H9 (cell line): ENCODE measurements at regions not wholly inside any gene's neighbourhood (a gene's known extent, or its start where the extent isn't known, plus 50 kb on each side); places are given as distances from the start of the nearest gene placed in this dataset.

ENCODE experiments used
- DNase-seq: peaks from one replicate; pipeline ENCODE4 v3.0.0-alpha.2; 2017
- H2AFZ ChIP-seq: one replicate; pipeline ENCODE4 v1.6.1; 2013; ENCODE audit warnings: mild to moderate bottlenecking, low read length, control low read depth, moderate library complexity
- H2AK5ac ChIP-seq: 2 replicates; pipeline ENCODE4 v1.6.1; 2013; ENCODE audit warnings: low read length, control low read depth, mixed read lengths; ENCODE audit not compliant: insufficient read length
- H2BK120ac ChIP-seq: one replicate; pipeline ENCODE4 v1.6.1; 2013; ENCODE audit warnings: low read depth, mild to moderate bottlenecking, low read length, control low read depth, inconsistent platforms; ENCODE audit not compliant: poor library complexity, severe bottlenecking
- H2BK12ac ChIP-seq: 2 replicates; pipeline ENCODE4 v1.6.1; 2013; ENCODE audit warnings: low read length, control low read depth, mixed read lengths, low read depth; ENCODE audit not compliant: insufficient read length
- H2BK15ac ChIP-seq: 2 replicates; pipeline ENCODE4 v1.6.1; 2013; ENCODE audit warnings: low read depth, low read length, control low read depth
- H2BK20ac ChIP-seq: one replicate; pipeline ENCODE4 v1.6.1; 2013; ENCODE audit warnings: low read depth, mild to moderate bottlenecking, low read length, control low read depth, inconsistent platforms; ENCODE audit not compliant: poor library complexity, severe bottlenecking
- H2BK5ac ChIP-seq: 2 replicates; pipeline ENCODE4 v1.6.1; 2013; ENCODE audit warnings: low read length, control low read depth, mixed read lengths; ENCODE audit not compliant: insufficient read length
- H3K14ac ChIP-seq: 2 replicates; pipeline ENCODE4 v1.6.1; 2013; ENCODE audit warnings: low read length, control low read depth; ENCODE audit not compliant: insufficient read depth
- H3K18ac ChIP-seq: 2 replicates; pipeline ENCODE4 v1.6.1; 2013; ENCODE audit warnings: low read depth, mild to moderate bottlenecking, mixed read lengths, low read length, control low read depth; ENCODE audit not compliant: insufficient read length
- H3K23ac ChIP-seq: 2 replicates; pipeline ENCODE4 v1.6.1; 2013; ENCODE audit warnings: low read length, control low read depth, mixed read lengths, low read depth; ENCODE audit not compliant: insufficient read length
- H3K23me2 ChIP-seq: 2 replicates; pipeline ENCODE4 v1.6.1; 2013; ENCODE audit warnings: low read depth, mild to moderate bottlenecking, mixed read lengths, low read length, control low read depth; ENCODE audit not compliant: insufficient read length, poor library complexity, severe bottlenecking
- H3K27ac ChIP-seq: 2 replicates; pipeline ENCODE4 v1.5.1; 2013; ENCODE audit warnings: low read length, control low read depth, mixed read lengths, low read depth; ENCODE audit not compliant: insufficient read length
- H3K27me3 ChIP-seq: 2 replicates; pipeline ENCODE4 v1.6.1; 2013; ENCODE audit warnings: low read length, control low read depth, inconsistent platforms; ENCODE audit not compliant: insufficient read depth
- H3K4ac ChIP-seq: 2 replicates; pipeline ENCODE4 v1.6.1; 2013; ENCODE audit warnings: low read depth, mild to moderate bottlenecking, control low read depth, inconsistent platforms, low read length, moderate library complexity
- H3K4me1 ChIP-seq: 2 replicates; pipeline ENCODE4 v1.6.1; 2013; ENCODE audit warnings: low read length, control low read depth, inconsistent platforms; ENCODE audit not compliant: insufficient read depth
- H3K4me2 ChIP-seq: 2 replicates; pipeline ENCODE4 v1.6.1; 2013; ENCODE audit warnings: low read length, control low read depth, mixed read lengths; ENCODE audit not compliant: insufficient read length, insufficient read depth
- H3K56ac ChIP-seq: 2 replicates; pipeline ENCODE4 v1.6.1; 2013; ENCODE audit warnings: low read depth, mild to moderate bottlenecking, mixed read lengths, low read length, control low read depth; ENCODE audit not compliant: insufficient read length
- H3K79me1 ChIP-seq: 2 replicates; pipeline ENCODE4 v1.6.1; 2013; ENCODE audit warnings: low read depth, mild to moderate bottlenecking, moderate library complexity, low read length, control low read depth, inconsistent platforms; ENCODE audit not compliant: insufficient read depth, poor library complexity, severe bottlenecking
- H3K79me2 ChIP-seq: 2 replicates; pipeline ENCODE4 v1.6.1; 2013; ENCODE audit warnings: low read length, control low read depth, inconsistent platforms; ENCODE audit not compliant: insufficient read depth
- H3K9ac ChIP-seq: 2 replicates; pipeline ENCODE4 v1.6.1; 2013; ENCODE audit warnings: low read length, control low read depth, mixed read lengths; ENCODE audit not compliant: insufficient read length; ENCODE audit errors: extremely low read depth
- H3K9me3 ChIP-seq: one replicate; pipeline ENCODE4 v1.6.1; 2013; ENCODE audit warnings: low read depth, low read length, inconsistent platforms; ENCODE audit not compliant: control insufficient read depth
- H3T11ph ChIP-seq: one replicate; pipeline ENCODE4 v1.6.1; 2013; ENCODE audit warnings: mild to moderate bottlenecking, low read length, control low read depth, inconsistent platforms
- H4K20me1 ChIP-seq: one replicate; pipeline ENCODE4 v1.6.1; 2013; ENCODE audit not compliant: control insufficient read depth, insufficient read length, insufficient read depth
- H4K5ac ChIP-seq: 2 replicates; pipeline ENCODE4 v1.6.1; 2013; ENCODE audit warnings: low read depth, mild to moderate bottlenecking, mixed read lengths, low read length, control low read depth; ENCODE audit not compliant: insufficient read length
- H4K8ac ChIP-seq: replicated peaks from 2 replicates; pipeline ENCODE4 v1.6.1; 2013; ENCODE audit warnings: low read length, control low read depth, mixed read lengths, low read depth; ENCODE audit not compliant: insufficient read length
- H4K91ac ChIP-seq: 2 replicates; pipeline ENCODE4 v1.6.1; 2013; ENCODE audit warnings: low read depth, mild to moderate bottlenecking, moderate library complexity, mixed read lengths, low read length, control low read depth; ENCODE audit not compliant: insufficient read length
- H3K27ac Mint-ChIP-seq, 3 experiments: 2 replicates in 2 of 3; 3 replicates in 1 of 3; pipeline ENCODE4 v1.8.0; 2020 to 2021; ENCODE audit warnings: mixed read lengths in 3 of 3, mild to moderate bottlenecking in 1 of 3, moderate library complexity in 1 of 3
- H3K27me3 Mint-ChIP-seq: 2 replicates; pipeline ENCODE4 v1.8.0; 2021; ENCODE audit warnings: low read depth, mild to moderate bottlenecking, moderate library complexity, mixed read lengths
- H3K36me3 Mint-ChIP-seq, 3 experiments: 2 replicates in 2 of 3; 3 replicates in 1 of 3; pipeline ENCODE4 v1.8.0; 2020 to 2021; ENCODE audit warnings: low read depth in 3 of 3, mixed read lengths in 3 of 3; ENCODE audit not compliant: insufficient read depth in 1 of 3
- H3K4me1 Mint-ChIP-seq, 2 experiments: 2 replicates each; pipeline ENCODE4 v1.8.0; 2020; ENCODE audit warnings: mixed read lengths in 2 of 2
- H3K4me3 Mint-ChIP-seq, 2 experiments: 2 replicates in 1 of 2; 3 replicates in 1 of 2; pipeline ENCODE4 v1.8.0; 2020 to 2021; ENCODE audit warnings: mild to moderate bottlenecking in 2 of 2, mixed read lengths in 2 of 2, moderate library complexity in 1 of 2
- H3K9me3 Mint-ChIP-seq, 2 experiments: 2 replicates in 1 of 2; 3 replicates in 1 of 2; pipeline ENCODE4 v1.8.0; 2020; ENCODE audit warnings: mild to moderate bottlenecking in 2 of 2, mixed read lengths in 2 of 2, moderate library complexity in 1 of 2
- CTCF ChIP-seq: fragments of 200-600 bp; sonication (generic); conservative IDR thresholded peaks from 3 replicates; pipeline ENCODE4 v1.8.0; 2021; ENCODE audit warnings: antibody characterized with exemption, mild to moderate bottlenecking
- WGBS: extraction: QIAGEN DNeasy Blood & Tissue Kit; methylation state at CpG from one replicate; pipeline ENCODE4 v1.1.7; 2013; ENCODE audit warnings: missing lambda C conversion rate, low lambda C conversion rate, mixed read lengths; ENCODE audit not compliant: insufficient read length; ENCODE audit errors: extremely low coverage; 5-methylcytosine and 5-hydroxymethylcytosine counted together

- DNase-seq = no peak
- Mint-ChIP-seq H3K27me3 (peaks cover 57% of the 10 kb centered on the region), H3K4me3 (no peak overlapping the region), H3K9me3 (no peaks in the 10 kb centered on the region; a peak in 2 of 5 replicates), H3K27ac (no peak overlapping the region), H3K4me1 (peaks cover 27 to 31% of the 10 kb centered on the region in 2 experiments), H3K36me3 (no peaks in the 10 kb centered on the region)
- no peak overlapping the region for H3K18ac ChIP-seq
- H4K8ac ChIP-seq = no peak overlapping the region
- H3K56ac ChIP-seq = no peak overlapping the region
- no peaks in the 10 kb centered on the region for H4K20me1 ChIP-seq
- no peak overlapping the region for H2AFZ ChIP-seq
- no CpG with 5 or more reads among the region's 3 CpGs for WGBS
- H3K4ac ChIP-seq = no peak overlapping the region
- no peak overlapping the region for H3K9ac ChIP-seq
- H2BK5ac ChIP-seq = no peak overlapping the region
- H3K9me3 ChIP-seq = no peaks in the 10 kb centered on the region
- no peaks in the 10 kb centered on the region for H3K79me2 ChIP-seq
- no peaks in the 10 kb centered on the region for H3K4me1 ChIP-seq
- no peak overlapping the region for H3K14ac ChIP-seq
- no peaks in the 10 kb centered on the region for H3K23me2 ChIP-seq
- H2BK120ac ChIP-seq = no peak overlapping the region
- no peak for TF ChIP-seq CTCF
- no peak overlapping the region for H4K91ac ChIP-seq
- no peak overlapping the region for H4K5ac ChIP-seq
- H3K23ac ChIP-seq = no peak overlapping the region
- no peak overlapping the region for H2AK5ac ChIP-seq
- no peak overlapping the region for H2BK15ac ChIP-seq
- H3K79me1 ChIP-seq = no peaks in the 10 kb centered on the region
- H3K27me3 ChIP-seq = no peaks in the 10 kb centered on the region
- no peak overlapping the region for H3K4me2 ChIP-seq
- no peak overlapping the region for H3K27ac ChIP-seq
- H2BK12ac ChIP-seq = no peak overlapping the region
- no peak overlapping the region for H3T11ph ChIP-seq
- H2BK20ac ChIP-seq = no peak overlapping the region
Observed at GRCh38 chr5:87782916-87783315, 370.2 kb upstream of the CCNH start.
